Sigmoid colon (tissue), 4 donors: ENCODE measurements at regions not wholly inside any gene's neighbourhood (a gene's known extent, or its start where the extent isn't known, plus 50 kb on each side); places are given as distances from the start of the nearest gene placed in this dataset.

Source experiments
- EP300 ChIP-seq, 4 donors: sonication (generic); formaldehyde crosslinking; IDR thresholded peaks; one replicate each; pipeline ENCODE4 v1.6.1; 2017; ENCODE audit warnings: antibody characterized with exemption in 4 of 4
- POLR2A ChIP-seq, 2 donors: fragments of 450-650 bp; IDR thresholded peaks; one replicate each; pipeline ENCODE4 v1.6.1; 2016; ENCODE audit warnings: antibody characterized with exemption in 2 of 2, mild to moderate bottlenecking in 2 of 2, moderate library complexity in 2 of 2
- TF ChIP-seq, protein P1 (sequence below), 4 experiments: fragments of 450-650 bp in 3 of 4; fragments of 200-600 bp in 1 of 4; IDR thresholded peaks; one replicate each; pipeline ENCODE4 v1.5.1; 2016 to 2019; ENCODE audit warnings: antibody characterized with exemption in 4 of 4, mild to moderate bottlenecking in 3 of 4, moderate library complexity in 2 of 4

DNA sequence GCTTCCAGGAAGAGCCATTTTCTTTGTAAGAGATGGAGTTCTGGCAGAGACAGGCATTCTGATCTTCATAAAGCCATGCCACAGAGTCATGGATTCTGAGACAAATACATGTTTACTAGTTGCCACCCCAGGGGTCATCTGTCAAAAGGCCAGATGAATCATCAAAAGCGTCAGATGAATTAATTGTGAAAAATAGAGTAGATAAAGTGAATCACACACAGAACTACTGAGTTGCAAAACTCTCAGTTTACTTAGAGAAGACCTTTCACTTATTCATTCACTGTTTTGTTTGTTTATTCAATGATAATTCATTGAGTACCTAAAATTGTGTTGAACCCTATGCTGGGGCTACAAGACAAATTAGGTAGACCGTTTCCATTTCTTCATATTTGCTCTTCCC, 157.7 kb upstream of the SERPINE2 start:
- TF ChIP-seq, protein P1, sequence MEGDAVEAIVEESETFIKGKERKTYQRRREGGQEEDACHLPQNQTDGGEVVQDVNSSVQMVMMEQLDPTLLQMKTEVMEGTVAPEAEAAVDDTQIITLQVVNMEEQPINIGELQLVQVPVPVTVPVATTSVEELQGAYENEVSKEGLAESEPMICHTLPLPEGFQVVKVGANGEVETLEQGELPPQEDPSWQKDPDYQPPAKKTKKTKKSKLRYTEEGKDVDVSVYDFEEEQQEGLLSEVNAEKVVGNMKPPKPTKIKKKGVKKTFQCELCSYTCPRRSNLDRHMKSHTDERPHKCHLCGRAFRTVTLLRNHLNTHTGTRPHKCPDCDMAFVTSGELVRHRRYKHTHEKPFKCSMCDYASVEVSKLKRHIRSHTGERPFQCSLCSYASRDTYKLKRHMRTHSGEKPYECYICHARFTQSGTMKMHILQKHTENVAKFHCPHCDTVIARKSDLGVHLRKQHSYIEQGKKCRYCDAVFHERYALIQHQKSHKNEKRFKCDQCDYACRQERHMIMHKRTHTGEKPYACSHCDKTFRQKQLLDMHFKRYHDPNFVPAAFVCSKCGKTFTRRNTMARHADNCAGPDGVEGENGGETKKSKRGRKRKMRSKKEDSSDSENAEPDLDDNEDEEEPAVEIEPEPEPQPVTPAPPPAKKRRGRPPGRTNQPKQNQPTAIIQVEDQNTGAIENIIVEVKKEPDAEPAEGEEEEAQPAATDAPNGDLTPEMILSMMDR (IDR thresholded peaks at IDR 0.05): no peak
- TF ChIP-seq EP300 (IDR thresholded peaks at IDR 0.05): no peak
- TF ChIP-seq POLR2A (IDR thresholded peaks at IDR 0.05): no peak
